ENCODE measurements at regions not wholly inside any gene's neighbourhood (a gene's known extent, or its start where the extent isn't known, plus 50 kb on each side); places are given as distances from the start of the nearest gene placed in this dataset.

DNA sequence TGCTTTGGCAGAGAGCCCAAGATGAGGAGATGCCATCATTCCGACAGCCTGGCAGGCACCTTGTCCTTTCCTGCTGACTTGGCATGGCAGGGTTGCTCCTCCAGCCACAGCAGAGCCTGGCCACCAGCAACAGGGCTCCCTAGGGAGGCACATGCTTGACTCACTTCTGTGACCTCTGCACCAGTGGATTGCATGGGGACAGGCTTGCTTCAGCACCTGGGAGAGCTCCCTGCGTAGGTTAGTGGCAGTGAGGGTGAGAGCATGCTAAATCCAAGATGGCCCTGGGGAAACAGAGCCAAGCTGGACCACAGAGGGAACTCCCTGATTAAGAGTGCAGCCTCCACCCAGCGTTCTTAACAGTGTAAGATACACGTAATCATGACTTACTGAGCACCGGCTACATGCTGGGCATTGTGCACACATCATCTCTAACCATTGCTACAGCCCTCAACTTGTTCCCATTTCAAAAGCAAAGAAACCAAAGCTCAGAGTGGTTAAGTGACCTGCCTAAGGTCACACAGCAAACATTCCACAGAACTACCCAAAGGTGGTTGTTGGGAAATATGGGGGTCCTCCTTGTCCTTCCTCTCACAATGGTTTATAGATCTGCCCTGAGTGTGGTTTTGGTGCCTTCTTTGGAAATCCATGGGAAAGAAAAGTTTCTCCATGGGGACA is 116.6 kb upstream of the UQCRFS1 start:
- Histone ChIP-seq H3K27ac (no peak overlapping the region), H3K4me1 (no peaks in the 10 kb centered on the region), H3K27me3 (ENCODE audit: low read depth) (peaks cover 8% of the 10 kb centered on the region), H3K4me3 (no peak overlapping the region), H3K9me3 (no peaks in the 10 kb centered on the region), H3K36me3 (no peaks in the 10 kb centered on the region)
- DNase-seq (no peak), ATAC-seq (no peak)
- TF ChIP-seq, protein P1, sequence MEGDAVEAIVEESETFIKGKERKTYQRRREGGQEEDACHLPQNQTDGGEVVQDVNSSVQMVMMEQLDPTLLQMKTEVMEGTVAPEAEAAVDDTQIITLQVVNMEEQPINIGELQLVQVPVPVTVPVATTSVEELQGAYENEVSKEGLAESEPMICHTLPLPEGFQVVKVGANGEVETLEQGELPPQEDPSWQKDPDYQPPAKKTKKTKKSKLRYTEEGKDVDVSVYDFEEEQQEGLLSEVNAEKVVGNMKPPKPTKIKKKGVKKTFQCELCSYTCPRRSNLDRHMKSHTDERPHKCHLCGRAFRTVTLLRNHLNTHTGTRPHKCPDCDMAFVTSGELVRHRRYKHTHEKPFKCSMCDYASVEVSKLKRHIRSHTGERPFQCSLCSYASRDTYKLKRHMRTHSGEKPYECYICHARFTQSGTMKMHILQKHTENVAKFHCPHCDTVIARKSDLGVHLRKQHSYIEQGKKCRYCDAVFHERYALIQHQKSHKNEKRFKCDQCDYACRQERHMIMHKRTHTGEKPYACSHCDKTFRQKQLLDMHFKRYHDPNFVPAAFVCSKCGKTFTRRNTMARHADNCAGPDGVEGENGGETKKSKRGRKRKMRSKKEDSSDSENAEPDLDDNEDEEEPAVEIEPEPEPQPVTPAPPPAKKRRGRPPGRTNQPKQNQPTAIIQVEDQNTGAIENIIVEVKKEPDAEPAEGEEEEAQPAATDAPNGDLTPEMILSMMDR (IDR thresholded peaks at IDR 0.05): no peak
- intact Hi-C loops (cut with DNase I): no loop called here

DNA sequence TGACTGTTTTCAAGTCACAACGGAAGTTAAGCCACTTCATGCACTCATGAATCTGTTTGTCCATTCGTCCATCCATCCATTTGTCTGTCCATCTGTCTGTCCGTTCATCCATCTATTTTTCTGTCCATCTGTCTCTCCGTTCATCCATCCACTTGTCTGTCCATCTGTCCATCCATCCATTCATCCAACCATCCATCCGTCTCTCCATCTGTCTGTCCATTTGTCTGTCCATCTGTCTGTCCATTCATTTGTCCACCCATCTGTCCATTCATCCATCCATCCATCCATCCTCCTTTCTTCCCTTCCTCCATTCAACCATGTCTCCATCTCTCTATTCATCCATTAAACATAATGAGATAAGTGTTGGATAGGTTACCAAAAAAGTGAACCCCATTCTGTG is 123.5 kb upstream of the UQCRFS1 start:
- peaks cover 8% of the 10 kb centered on the region for H3K27me3 ChIP-seq (ENCODE audit: low read depth)
- TF ChIP-seq, protein P1 (IDR thresholded peaks at IDR 0.05): no peak
- H3K4me3 ChIP-seq: no peak overlapping the region
- no peak for ATAC-seq
- peaks cover 3% of the 10 kb centered on the region for H3K9me3 ChIP-seq
- intact Hi-C loops (cut with DNase I): no loop called here
- H3K4me1 ChIP-seq: no peaks in the 10 kb centered on the region
- H3K36me3 ChIP-seq: no peaks in the 10 kb centered on the region
- no peak overlapping the region for H3K27ac ChIP-seq
- DNase-seq: no peak

DNA sequence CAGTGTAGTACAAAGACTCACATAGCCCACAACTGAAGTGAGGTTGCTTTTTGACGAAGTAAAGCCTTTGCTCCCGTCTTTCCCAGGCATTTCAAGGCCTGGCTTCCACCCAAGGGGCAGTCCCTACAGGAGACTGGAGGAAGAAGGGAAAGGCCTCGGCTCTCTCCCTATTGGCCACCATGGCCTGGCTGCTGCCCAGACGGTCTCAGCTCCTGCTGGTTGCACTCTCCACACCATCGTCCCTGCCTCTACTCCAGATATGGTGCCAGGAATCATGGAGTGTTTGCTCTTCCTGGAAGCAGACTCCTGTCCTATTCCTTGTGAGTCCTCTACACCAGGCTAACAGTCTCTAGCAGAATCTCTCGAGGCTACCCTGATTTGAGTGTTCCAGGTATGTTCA is 124.1 kb upstream of the UQCRFS1 start:
- TF ChIP-seq, protein P1 (IDR thresholded peaks at IDR 0.05): no peak
- no peaks in the 10 kb centered on the region for H3K36me3 ChIP-seq
- H3K27me3 ChIP-seq (ENCODE audit: low read depth): peaks cover 4% of the 10 kb centered on the region
- DNase-seq (no peak), ATAC-seq (no peak)
- peaks cover 9% of the 10 kb centered on the region for H3K9me3 ChIP-seq
- no peak overlapping the region for H3K27ac ChIP-seq
- intact Hi-C loops (cut with DNase I): no loop called here
- H3K4me3 ChIP-seq: no peak overlapping the region
- H3K4me1 ChIP-seq: no peaks in the 10 kb centered on the region

DNA sequence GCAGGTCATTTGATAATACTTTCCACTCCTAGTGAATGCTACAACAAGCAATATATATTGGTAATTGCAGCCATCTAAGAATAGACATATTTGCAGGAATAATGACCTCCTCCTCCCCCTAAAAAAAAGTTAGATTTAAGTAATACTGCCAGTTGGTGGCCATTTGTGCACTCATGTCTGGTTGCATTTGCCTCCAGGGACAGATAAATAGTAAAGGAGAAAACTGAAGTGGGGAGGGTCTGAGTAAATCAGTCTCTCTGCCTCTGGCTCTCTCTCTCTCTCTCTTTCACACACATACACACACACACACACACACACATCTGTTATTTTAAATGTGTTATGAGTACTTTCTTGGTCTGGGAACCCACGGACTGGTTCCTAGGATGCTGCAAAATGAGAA is 125.5 kb upstream of the UQCRFS1 start:
- ATAC-seq: no peak
- H3K4me3 ChIP-seq: no peak overlapping the region
- TF ChIP-seq, protein P1 (IDR thresholded peaks at IDR 0.05): no peak
- no peak overlapping the region for H3K27ac ChIP-seq
- H3K27me3 ChIP-seq (ENCODE audit: low read depth): peaks cover 3% of the 10 kb centered on the region
- intact Hi-C loops (cut with DNase I): no loop called here
- no peaks in the 10 kb centered on the region for H3K4me1 ChIP-seq
- H3K9me3 ChIP-seq: peaks cover 20% of the 10 kb centered on the region
- no peak for DNase-seq
- H3K36me3 ChIP-seq: no peaks in the 10 kb centered on the region

DNA sequence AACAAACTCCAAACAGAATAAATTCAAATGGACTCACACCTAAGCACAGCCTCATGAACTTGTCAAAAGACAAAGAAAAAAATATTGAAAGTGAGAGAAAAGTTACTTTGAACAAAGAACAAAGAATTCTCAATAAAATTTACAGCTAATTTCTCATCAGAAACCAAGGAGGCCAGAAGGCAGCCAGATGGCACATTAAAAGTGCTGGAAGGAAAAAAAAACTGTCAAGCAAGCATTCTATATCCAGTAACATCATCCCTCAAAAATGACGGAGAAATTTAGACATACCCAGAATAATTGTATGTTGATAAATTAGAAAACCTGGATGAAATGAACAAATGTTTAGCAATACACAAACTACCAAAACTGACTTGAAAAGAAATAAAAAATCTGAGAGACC is 129.8 kb upstream of the UQCRFS1 start:
- Histone ChIP-seq H3K27ac (no peak overlapping the region), H3K9me3 (peaks cover 43% of the 10 kb centered on the region), H3K27me3 (ENCODE audit: low read depth) (no peaks in the 10 kb centered on the region), H3K36me3 (no peaks in the 10 kb centered on the region), H3K4me3 (no peak overlapping the region), H3K4me1 (no peaks in the 10 kb centered on the region)
- ATAC-seq (no peak), DNase-seq (no peak)
- TF ChIP-seq, protein P1 (IDR thresholded peaks at IDR 0.05): no peak
- intact Hi-C loops (cut with DNase I): no loop called here
